H9 (cell line): ENCODE measurements at regions not wholly inside any gene's neighbourhood (a gene's known extent, or its start where the extent isn't known, plus 50 kb on each side); places are given as distances from the start of the nearest gene placed in this dataset.

ENCODE experiments used
- DNase-seq: peaks from one replicate; pipeline ENCODE4 v3.0.0-alpha.2; 2017
- H2AFZ ChIP-seq: one replicate; pipeline ENCODE4 v1.6.1; 2013; ENCODE audit warnings: mild to moderate bottlenecking, low read length, control low read depth, moderate library complexity
- H2AK5ac ChIP-seq: 2 replicates; pipeline ENCODE4 v1.6.1; 2013; ENCODE audit warnings: low read length, control low read depth, mixed read lengths; ENCODE audit not compliant: insufficient read length
- H2BK120ac ChIP-seq: one replicate; pipeline ENCODE4 v1.6.1; 2013; ENCODE audit warnings: low read depth, mild to moderate bottlenecking, low read length, control low read depth, inconsistent platforms; ENCODE audit not compliant: poor library complexity, severe bottlenecking
- H2BK12ac ChIP-seq: 2 replicates; pipeline ENCODE4 v1.6.1; 2013; ENCODE audit warnings: low read length, control low read depth, mixed read lengths, low read depth; ENCODE audit not compliant: insufficient read length
- H2BK15ac ChIP-seq: 2 replicates; pipeline ENCODE4 v1.6.1; 2013; ENCODE audit warnings: low read depth, low read length, control low read depth
- H2BK20ac ChIP-seq: one replicate; pipeline ENCODE4 v1.6.1; 2013; ENCODE audit warnings: low read depth, mild to moderate bottlenecking, low read length, control low read depth, inconsistent platforms; ENCODE audit not compliant: poor library complexity, severe bottlenecking
- H2BK5ac ChIP-seq: 2 replicates; pipeline ENCODE4 v1.6.1; 2013; ENCODE audit warnings: low read length, control low read depth, mixed read lengths; ENCODE audit not compliant: insufficient read length
- H3K14ac ChIP-seq: 2 replicates; pipeline ENCODE4 v1.6.1; 2013; ENCODE audit warnings: low read length, control low read depth; ENCODE audit not compliant: insufficient read depth
- H3K18ac ChIP-seq: 2 replicates; pipeline ENCODE4 v1.6.1; 2013; ENCODE audit warnings: low read depth, mild to moderate bottlenecking, mixed read lengths, low read length, control low read depth; ENCODE audit not compliant: insufficient read length
- H3K23ac ChIP-seq: 2 replicates; pipeline ENCODE4 v1.6.1; 2013; ENCODE audit warnings: low read length, control low read depth, mixed read lengths, low read depth; ENCODE audit not compliant: insufficient read length
- H3K23me2 ChIP-seq: 2 replicates; pipeline ENCODE4 v1.6.1; 2013; ENCODE audit warnings: low read depth, mild to moderate bottlenecking, mixed read lengths, low read length, control low read depth; ENCODE audit not compliant: insufficient read length, poor library complexity, severe bottlenecking
- H3K27ac ChIP-seq: 2 replicates; pipeline ENCODE4 v1.5.1; 2013; ENCODE audit warnings: low read length, control low read depth, mixed read lengths, low read depth; ENCODE audit not compliant: insufficient read length
- H3K27me3 ChIP-seq: 2 replicates; pipeline ENCODE4 v1.6.1; 2013; ENCODE audit warnings: low read length, control low read depth, inconsistent platforms; ENCODE audit not compliant: insufficient read depth
- H3K4ac ChIP-seq: 2 replicates; pipeline ENCODE4 v1.6.1; 2013; ENCODE audit warnings: low read depth, mild to moderate bottlenecking, control low read depth, inconsistent platforms, low read length, moderate library complexity
- H3K4me1 ChIP-seq: 2 replicates; pipeline ENCODE4 v1.6.1; 2013; ENCODE audit warnings: low read length, control low read depth, inconsistent platforms; ENCODE audit not compliant: insufficient read depth
- H3K4me2 ChIP-seq: 2 replicates; pipeline ENCODE4 v1.6.1; 2013; ENCODE audit warnings: low read length, control low read depth, mixed read lengths; ENCODE audit not compliant: insufficient read length, insufficient read depth
- H3K56ac ChIP-seq: 2 replicates; pipeline ENCODE4 v1.6.1; 2013; ENCODE audit warnings: low read depth, mild to moderate bottlenecking, mixed read lengths, low read length, control low read depth; ENCODE audit not compliant: insufficient read length
- H3K79me1 ChIP-seq: 2 replicates; pipeline ENCODE4 v1.6.1; 2013; ENCODE audit warnings: low read depth, mild to moderate bottlenecking, moderate library complexity, low read length, control low read depth, inconsistent platforms; ENCODE audit not compliant: insufficient read depth, poor library complexity, severe bottlenecking
- H3K79me2 ChIP-seq: 2 replicates; pipeline ENCODE4 v1.6.1; 2013; ENCODE audit warnings: low read length, control low read depth, inconsistent platforms; ENCODE audit not compliant: insufficient read depth
- H3K9ac ChIP-seq: 2 replicates; pipeline ENCODE4 v1.6.1; 2013; ENCODE audit warnings: low read length, control low read depth, mixed read lengths; ENCODE audit not compliant: insufficient read length; ENCODE audit errors: extremely low read depth
- H3K9me3 ChIP-seq: one replicate; pipeline ENCODE4 v1.6.1; 2013; ENCODE audit warnings: low read depth, low read length, inconsistent platforms; ENCODE audit not compliant: control insufficient read depth
- H3T11ph ChIP-seq: one replicate; pipeline ENCODE4 v1.6.1; 2013; ENCODE audit warnings: mild to moderate bottlenecking, low read length, control low read depth, inconsistent platforms
- H4K20me1 ChIP-seq: one replicate; pipeline ENCODE4 v1.6.1; 2013; ENCODE audit not compliant: control insufficient read depth, insufficient read length, insufficient read depth
- H4K5ac ChIP-seq: 2 replicates; pipeline ENCODE4 v1.6.1; 2013; ENCODE audit warnings: low read depth, mild to moderate bottlenecking, mixed read lengths, low read length, control low read depth; ENCODE audit not compliant: insufficient read length
- H4K8ac ChIP-seq: replicated peaks from 2 replicates; pipeline ENCODE4 v1.6.1; 2013; ENCODE audit warnings: low read length, control low read depth, mixed read lengths, low read depth; ENCODE audit not compliant: insufficient read length
- H4K91ac ChIP-seq: 2 replicates; pipeline ENCODE4 v1.6.1; 2013; ENCODE audit warnings: low read depth, mild to moderate bottlenecking, moderate library complexity, mixed read lengths, low read length, control low read depth; ENCODE audit not compliant: insufficient read length
- H3K27ac Mint-ChIP-seq, 3 experiments: 2 replicates in 2 of 3; 3 replicates in 1 of 3; pipeline ENCODE4 v1.8.0; 2020 to 2021; ENCODE audit warnings: mixed read lengths in 3 of 3, mild to moderate bottlenecking in 1 of 3, moderate library complexity in 1 of 3
- H3K27me3 Mint-ChIP-seq: 2 replicates; pipeline ENCODE4 v1.8.0; 2021; ENCODE audit warnings: low read depth, mild to moderate bottlenecking, moderate library complexity, mixed read lengths
- H3K36me3 Mint-ChIP-seq, 3 experiments: 2 replicates in 2 of 3; 3 replicates in 1 of 3; pipeline ENCODE4 v1.8.0; 2020 to 2021; ENCODE audit warnings: low read depth in 3 of 3, mixed read lengths in 3 of 3; ENCODE audit not compliant: insufficient read depth in 1 of 3
- H3K4me1 Mint-ChIP-seq, 2 experiments: 2 replicates each; pipeline ENCODE4 v1.8.0; 2020; ENCODE audit warnings: mixed read lengths in 2 of 2
- H3K4me3 Mint-ChIP-seq, 2 experiments: 2 replicates in 1 of 2; 3 replicates in 1 of 2; pipeline ENCODE4 v1.8.0; 2020 to 2021; ENCODE audit warnings: mild to moderate bottlenecking in 2 of 2, mixed read lengths in 2 of 2, moderate library complexity in 1 of 2
- H3K9me3 Mint-ChIP-seq, 2 experiments: 2 replicates in 1 of 2; 3 replicates in 1 of 2; pipeline ENCODE4 v1.8.0; 2020; ENCODE audit warnings: mild to moderate bottlenecking in 2 of 2, mixed read lengths in 2 of 2, moderate library complexity in 1 of 2
- WGBS: extraction: QIAGEN DNeasy Blood & Tissue Kit; methylation state at CpG from one replicate; pipeline ENCODE4 v1.1.7; 2013; ENCODE audit warnings: missing lambda C conversion rate, low lambda C conversion rate, mixed read lengths; ENCODE audit not compliant: insufficient read length; ENCODE audit errors: extremely low coverage; 5-methylcytosine and 5-hydroxymethylcytosine counted together
- TF ChIP-seq, protein P1 (sequence below): fragments of 200-600 bp; sonication (generic); conservative IDR thresholded peaks from 3 replicates; pipeline ENCODE4 v1.8.0; 2021; ENCODE audit warnings: antibody characterized with exemption, mild to moderate bottlenecking

GRCh38 chr5:120738568-120738967 lies 274.5 kb downstream of the PRR16 start:
- no peak overlapping the region for H2BK20ac ChIP-seq
- H3K4me2 ChIP-seq = no peak overlapping the region
- H3K4ac ChIP-seq = no peak overlapping the region
- H3K79me2 ChIP-seq = no peaks in the 10 kb centered on the region
- H3K56ac ChIP-seq = no peak overlapping the region
- Mint-ChIP-seq H3K36me3 (no peaks in the 10 kb centered on the region), H3K9me3 (no peaks in the 10 kb centered on the region), H3K4me1 (peaks cover 5 to 15% of the 10 kb centered on the region in 2 experiments), H3K27me3 (no peaks in the 10 kb centered on the region), H3K27ac (no peak overlapping the region), H3K4me3 (no peak overlapping the region)
- no peaks in the 10 kb centered on the region for H3K79me1 ChIP-seq
- no peak overlapping the region for H2BK5ac ChIP-seq
- no peak overlapping the region for H2AFZ ChIP-seq
- no peak overlapping the region for H4K5ac ChIP-seq
- no CpG with 5 or more reads among the region's 2 CpGs for WGBS
- no peaks in the 10 kb centered on the region for H4K20me1 ChIP-seq
- H3T11ph ChIP-seq = no peak overlapping the region
- no peaks in the 10 kb centered on the region for H3K9me3 ChIP-seq
- H3K23me2 ChIP-seq = no peaks in the 10 kb centered on the region
- no peak overlapping the region for H4K91ac ChIP-seq
- H3K27ac ChIP-seq = no peak overlapping the region
- H3K9ac ChIP-seq = no peak overlapping the region
- no peak overlapping the region for H4K8ac ChIP-seq
- no peak overlapping the region for H3K18ac ChIP-seq
- no peak overlapping the region for H3K23ac ChIP-seq
- H2BK120ac ChIP-seq = no peak overlapping the region
- no peaks in the 10 kb centered on the region for H3K4me1 ChIP-seq
- H3K14ac ChIP-seq = no peak overlapping the region
- TF ChIP-seq, protein P1, sequence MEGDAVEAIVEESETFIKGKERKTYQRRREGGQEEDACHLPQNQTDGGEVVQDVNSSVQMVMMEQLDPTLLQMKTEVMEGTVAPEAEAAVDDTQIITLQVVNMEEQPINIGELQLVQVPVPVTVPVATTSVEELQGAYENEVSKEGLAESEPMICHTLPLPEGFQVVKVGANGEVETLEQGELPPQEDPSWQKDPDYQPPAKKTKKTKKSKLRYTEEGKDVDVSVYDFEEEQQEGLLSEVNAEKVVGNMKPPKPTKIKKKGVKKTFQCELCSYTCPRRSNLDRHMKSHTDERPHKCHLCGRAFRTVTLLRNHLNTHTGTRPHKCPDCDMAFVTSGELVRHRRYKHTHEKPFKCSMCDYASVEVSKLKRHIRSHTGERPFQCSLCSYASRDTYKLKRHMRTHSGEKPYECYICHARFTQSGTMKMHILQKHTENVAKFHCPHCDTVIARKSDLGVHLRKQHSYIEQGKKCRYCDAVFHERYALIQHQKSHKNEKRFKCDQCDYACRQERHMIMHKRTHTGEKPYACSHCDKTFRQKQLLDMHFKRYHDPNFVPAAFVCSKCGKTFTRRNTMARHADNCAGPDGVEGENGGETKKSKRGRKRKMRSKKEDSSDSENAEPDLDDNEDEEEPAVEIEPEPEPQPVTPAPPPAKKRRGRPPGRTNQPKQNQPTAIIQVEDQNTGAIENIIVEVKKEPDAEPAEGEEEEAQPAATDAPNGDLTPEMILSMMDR = no peak
- H2BK12ac ChIP-seq = no peak overlapping the region
- H2AK5ac ChIP-seq = no peak overlapping the region
- no peaks in the 10 kb centered on the region for H3K27me3 ChIP-seq
- no peak for DNase-seq
- H2BK15ac ChIP-seq = no peak overlapping the region
